ENCODE measurements at regions not wholly inside any gene's neighbourhood (a gene's known extent, or its start where the extent isn't known, plus 50 kb on each side); places are given as distances from the start of the nearest gene placed in this dataset.

DNA sequence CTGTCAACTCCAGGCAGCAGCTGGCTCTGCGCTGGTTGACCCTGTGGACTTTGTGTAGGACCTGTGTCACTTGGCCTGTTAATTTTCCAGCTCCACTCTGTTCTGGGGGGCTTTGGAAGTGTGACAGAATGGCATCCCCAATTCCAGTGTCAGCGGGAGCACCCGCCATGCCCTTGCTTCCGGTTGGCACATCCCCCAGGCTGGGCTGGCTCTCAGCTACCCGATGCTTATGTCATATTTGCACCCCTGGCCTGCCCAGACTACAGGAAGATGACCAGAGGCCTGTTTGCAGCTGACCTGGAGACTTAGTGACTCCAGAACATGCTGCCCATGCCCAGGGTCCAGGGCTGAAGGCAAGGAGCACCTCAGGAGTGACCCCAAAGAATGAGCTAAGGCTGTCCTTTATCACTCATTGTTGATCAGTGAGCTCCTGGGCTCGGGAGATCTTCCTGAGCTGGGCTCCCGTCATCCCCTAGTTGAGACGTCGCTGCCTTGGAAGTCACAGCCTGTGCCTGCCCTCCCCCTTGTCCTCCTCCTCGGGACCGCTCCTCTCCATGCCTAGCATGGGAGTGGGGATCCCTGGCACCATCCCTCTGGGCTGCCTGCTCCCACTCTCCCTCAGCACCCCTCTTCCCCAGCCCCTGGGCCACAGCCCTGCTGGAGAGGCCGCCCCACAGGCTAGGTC lies 163.4 kb upstream of the RTL1 start:
- TF ChIP-seq, protein P1, sequence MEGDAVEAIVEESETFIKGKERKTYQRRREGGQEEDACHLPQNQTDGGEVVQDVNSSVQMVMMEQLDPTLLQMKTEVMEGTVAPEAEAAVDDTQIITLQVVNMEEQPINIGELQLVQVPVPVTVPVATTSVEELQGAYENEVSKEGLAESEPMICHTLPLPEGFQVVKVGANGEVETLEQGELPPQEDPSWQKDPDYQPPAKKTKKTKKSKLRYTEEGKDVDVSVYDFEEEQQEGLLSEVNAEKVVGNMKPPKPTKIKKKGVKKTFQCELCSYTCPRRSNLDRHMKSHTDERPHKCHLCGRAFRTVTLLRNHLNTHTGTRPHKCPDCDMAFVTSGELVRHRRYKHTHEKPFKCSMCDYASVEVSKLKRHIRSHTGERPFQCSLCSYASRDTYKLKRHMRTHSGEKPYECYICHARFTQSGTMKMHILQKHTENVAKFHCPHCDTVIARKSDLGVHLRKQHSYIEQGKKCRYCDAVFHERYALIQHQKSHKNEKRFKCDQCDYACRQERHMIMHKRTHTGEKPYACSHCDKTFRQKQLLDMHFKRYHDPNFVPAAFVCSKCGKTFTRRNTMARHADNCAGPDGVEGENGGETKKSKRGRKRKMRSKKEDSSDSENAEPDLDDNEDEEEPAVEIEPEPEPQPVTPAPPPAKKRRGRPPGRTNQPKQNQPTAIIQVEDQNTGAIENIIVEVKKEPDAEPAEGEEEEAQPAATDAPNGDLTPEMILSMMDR (IDR thresholded peaks at IDR 0.05), result no peak
- TF ChIP-seq POLR2AphosphoS5 (IDR thresholded peaks at IDR 0.05; ENCODE audit: low read depth, low read length) (no peak), TCF7L2 (IDR thresholded peaks at IDR 0.05; ENCODE audit: low read depth, low read length) (no peak), SIN3A (IDR thresholded peaks at IDR 0.05; ENCODE audit: borderline replicate concordance, insufficient read depth, low read depth, low read length) (no peak)

All from Panc1 (cell line).